RWPE1 (cell line): ENCODE measurements at regions not wholly inside any gene's neighbourhood (a gene's known extent, or its start where the extent isn't known, plus 50 kb on each side); places are given as distances from the start of the nearest gene placed in this dataset.

ENCODE experiments used
- CTCF ChIA-PET: fragments of 350-600 bp; sonication (Branson Sonifier 250); formaldehyde crosslinking; extraction: SDS; loops from one replicate; lab custom pipeline; 2021; lab: Yijun Ruan, JAX
- POLR2A ChIA-PET: fragments of 400-600 bp; formaldehyde crosslinking; extraction: SDS; loops from one replicate; lab custom pipeline; 2020; ENCODE audit warnings: antibody characterized with exemption; ENCODE audit not compliant: low non-redundant PET; lab: Yijun Ruan, JAX
- DNase-seq: peaks from one replicate; pipeline ENCODE4 v3.0.0; 2012; ENCODE audit warnings: low spot score
- H3K27ac ChIP-seq: fragments of 450-650 bp; 2 replicates; pipeline ENCODE4 v1.5.1; 2017
- TF ChIP-seq, protein P1 (sequence below): fragments of 450-650 bp; conservative IDR thresholded peaks from 2 replicates; pipeline ENCODE4 v1.5.1; 2017; ENCODE audit warnings: low read depth, mild to moderate bottlenecking

DNA sequence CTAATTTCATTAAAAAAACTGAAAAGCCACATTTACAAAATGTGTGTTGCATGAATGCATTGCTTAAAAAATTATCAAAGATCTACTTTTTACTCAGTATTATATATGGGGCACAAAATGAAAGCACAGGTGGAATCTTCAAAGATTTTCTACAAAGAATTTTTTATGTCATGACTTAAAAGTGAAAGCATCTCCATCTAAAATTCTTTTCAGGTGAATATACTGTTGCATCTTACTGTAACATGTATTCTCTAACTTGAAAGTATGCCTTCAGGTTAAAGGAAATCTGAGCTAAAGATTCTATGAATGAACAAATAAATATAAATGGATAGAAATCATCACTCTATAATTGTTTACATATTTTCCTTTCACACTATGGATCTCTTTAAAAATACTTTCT, 66.8 kb upstream of the WDR75 start:
- ChIA-PET POLR2A (no interaction called here), CTCF (no interaction called here)
- no peak overlapping the region for H3K27ac ChIP-seq
- TF ChIP-seq, protein P1, sequence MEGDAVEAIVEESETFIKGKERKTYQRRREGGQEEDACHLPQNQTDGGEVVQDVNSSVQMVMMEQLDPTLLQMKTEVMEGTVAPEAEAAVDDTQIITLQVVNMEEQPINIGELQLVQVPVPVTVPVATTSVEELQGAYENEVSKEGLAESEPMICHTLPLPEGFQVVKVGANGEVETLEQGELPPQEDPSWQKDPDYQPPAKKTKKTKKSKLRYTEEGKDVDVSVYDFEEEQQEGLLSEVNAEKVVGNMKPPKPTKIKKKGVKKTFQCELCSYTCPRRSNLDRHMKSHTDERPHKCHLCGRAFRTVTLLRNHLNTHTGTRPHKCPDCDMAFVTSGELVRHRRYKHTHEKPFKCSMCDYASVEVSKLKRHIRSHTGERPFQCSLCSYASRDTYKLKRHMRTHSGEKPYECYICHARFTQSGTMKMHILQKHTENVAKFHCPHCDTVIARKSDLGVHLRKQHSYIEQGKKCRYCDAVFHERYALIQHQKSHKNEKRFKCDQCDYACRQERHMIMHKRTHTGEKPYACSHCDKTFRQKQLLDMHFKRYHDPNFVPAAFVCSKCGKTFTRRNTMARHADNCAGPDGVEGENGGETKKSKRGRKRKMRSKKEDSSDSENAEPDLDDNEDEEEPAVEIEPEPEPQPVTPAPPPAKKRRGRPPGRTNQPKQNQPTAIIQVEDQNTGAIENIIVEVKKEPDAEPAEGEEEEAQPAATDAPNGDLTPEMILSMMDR = no peak
- no peak for DNase-seq

DNA sequence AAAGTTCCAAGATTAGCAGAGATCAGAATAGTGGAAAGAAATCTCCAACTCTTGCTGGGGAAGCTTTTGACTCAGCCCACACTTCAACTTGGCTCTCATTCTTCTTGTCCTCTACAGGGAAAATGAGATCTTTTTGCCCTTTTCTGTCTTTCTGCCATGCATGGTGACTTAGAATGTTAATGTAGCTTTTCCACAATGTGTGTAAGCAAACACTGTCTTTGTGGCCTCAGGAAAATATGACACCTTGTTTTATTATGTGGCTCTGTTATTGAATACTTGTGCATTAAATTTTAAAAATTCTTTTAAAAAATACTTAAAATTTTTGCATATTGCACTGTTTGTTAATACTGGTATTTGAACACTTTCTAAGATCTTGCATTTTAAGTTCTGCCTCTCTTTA, 65.4 kb upstream of the WDR75 start:
- CTCF ChIA-PET = no interaction called here
- TF ChIP-seq, protein P1 = no peak
- no peak for DNase-seq
- POLR2A ChIA-PET = no interaction called here
- H3K27ac ChIP-seq = no peak overlapping the region

- H3K27ac ChIP-seq = no peak overlapping the region
- ChIA-PET POLR2A (no interaction called here), CTCF (no interaction called here)
- DNase-seq = peak; percentile 8
- TF ChIP-seq, protein P1 = no peak
Observed at GRCh38 chr2:189379287-189379630, 62.0 kb upstream of the WDR75 start.

DNA sequence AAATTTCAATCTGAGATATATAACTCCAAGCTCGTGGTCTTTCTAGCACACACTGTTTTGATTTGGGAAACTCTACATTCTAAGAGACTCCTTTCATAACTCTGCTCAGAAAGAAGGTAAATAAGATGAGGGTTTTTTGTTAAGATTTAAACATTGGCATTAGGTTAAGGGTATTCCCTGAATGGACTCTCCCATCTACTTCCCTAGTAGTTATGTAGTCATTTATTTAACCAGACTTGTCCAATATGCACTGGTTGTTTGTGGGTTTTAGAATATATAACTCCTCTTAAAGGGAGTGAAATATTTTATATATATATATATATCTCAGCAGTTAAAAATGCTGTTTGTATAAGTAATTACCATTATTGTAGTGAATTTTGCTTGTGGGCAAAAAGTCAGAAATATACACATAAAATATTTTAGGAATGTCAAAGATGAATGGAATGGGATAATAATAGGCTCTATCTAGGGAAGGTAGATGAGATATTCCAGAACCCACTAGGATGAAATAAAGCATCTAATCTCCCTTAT, 61.5 kb upstream of the WDR75 start:
- no peak for DNase-seq
- no peak overlapping the region for H3K27ac ChIP-seq
- ChIA-PET POLR2A (no interaction called here), CTCF (no interaction called here)
- TF ChIP-seq, protein P1 = no peak

- no peak for DNase-seq
- ChIA-PET POLR2A (no interaction called here), CTCF (no interaction called here)
- H3K27ac ChIP-seq = no peak overlapping the region
- TF ChIP-seq, protein P1 = no peak
Observed at GRCh38 chr2:189382668-189383067, 58.6 kb upstream of the WDR75 start.

- POLR2A ChIA-PET = no interaction called here
- TF ChIP-seq, protein P1 = no peak
- DNase-seq = no peak
- CTCF ChIA-PET = no interaction called here
- no peak overlapping the region for H3K27ac ChIP-seq
Observed at GRCh38 chr2:189386741-189387140, 54.5 kb upstream of the WDR75 start.

DNA sequence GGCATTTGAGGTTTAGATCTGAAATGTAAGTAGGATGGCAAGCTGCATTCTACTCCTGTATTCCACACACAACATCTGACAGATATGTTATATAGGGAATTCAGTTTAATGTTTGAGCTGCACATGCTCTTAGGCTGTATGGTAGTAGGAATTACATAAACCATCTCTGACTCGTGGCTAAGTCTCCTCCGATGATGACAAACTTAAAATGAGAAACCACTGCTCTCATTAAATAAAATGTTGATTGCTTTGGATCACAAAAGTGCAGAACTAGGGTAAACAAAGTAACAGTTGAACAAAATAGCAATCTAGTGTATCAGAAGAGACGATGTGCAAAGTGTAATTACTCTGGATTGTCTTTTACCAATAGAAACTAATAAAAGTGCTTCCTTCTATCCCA, 50.1 kb upstream of the WDR75 start:
- no peak overlapping the region for H3K27ac ChIP-seq
- TF ChIP-seq, protein P1 = no peak
- POLR2A ChIA-PET = no interaction called here
- CTCF ChIA-PET = no interaction called here
- DNase-seq = no peak
